GM12878 (cell line): ENCODE measurements at regions not wholly inside any gene's neighbourhood (a gene's known extent, or its start where the extent isn't known, plus 50 kb on each side); places are given as distances from the start of the nearest gene placed in this dataset.

Source experiments
- BACH1 ChIP-seq: fragments of 450-650 bp; IDR thresholded peaks from 2 replicates; pipeline ENCODE4 v1.6.1; 2017; ENCODE audit warnings: mild to moderate bottlenecking, borderline replicate concordance
- CBX3 ChIP-seq: fragments of 200-600 bp; sonication (generic); IDR thresholded peaks from 2 replicates; pipeline ENCODE4 v1.6.1; 2016; ENCODE audit warnings: low read depth, borderline replicate concordance
- CHD2 ChIP-seq: IDR thresholded peaks from 2 replicates; pipeline ENCODE4 v1.6.1; 2011; ENCODE audit warnings: low read depth, low read length, improper control_type of control experiment, borderline replicate concordance
- CREM ChIP-seq: IDR thresholded peaks from 2 replicates; pipeline ENCODE4 v1.6.1; 2014; ENCODE audit warnings: antibody characterized with exemption, low read depth
- CUX1 ChIP-seq: IDR thresholded peaks from 2 replicates; pipeline ENCODE4 v1.6.1; 2012; ENCODE audit warnings: improper control_type of control experiment, low read depth, low read length; ENCODE audit not compliant: insufficient replicate concordance
- HDGF ChIP-seq: fragments of 450-650 bp; IDR thresholded peaks from 2 replicates; pipeline ENCODE4 v1.6.1; 2016; ENCODE audit warnings: antibody characterized with exemption
- JUND ChIP-seq: IDR thresholded peaks from 2 replicates; pipeline ENCODE4 v1.6.1; 2012; ENCODE audit warnings: low read depth, mild to moderate bottlenecking, low read length, improper control_type of control experiment, moderate library complexity
- KLF5 ChIP-seq: fragments of 450-650 bp; IDR thresholded peaks from 2 replicates; pipeline ENCODE4 v1.6.1; 2014; ENCODE audit warnings: mild to moderate bottlenecking; ENCODE audit not compliant: partially characterized antibody
- NR2C2 ChIP-seq: IDR thresholded peaks from 2 replicates; pipeline ENCODE4 v1.6.1; 2011; ENCODE audit warnings: borderline replicate concordance, low read depth; ENCODE audit not compliant: control insufficient read depth, insufficient read length
- PML ChIP-seq: IDR thresholded peaks from 2 replicates; pipeline ENCODE4 v1.6.1; 2012; ENCODE audit warnings: low read length, inconsistent platforms
- SIX5 ChIP-seq: IDR thresholded peaks from 2 replicates; pipeline ENCODE4 v1.6.1; 2011; ENCODE audit warnings: mild to moderate bottlenecking, low read depth, low read length, moderate library complexity; ENCODE audit not compliant: severe bottlenecking
- SKIL ChIP-seq: fragments of 450-650 bp; IDR thresholded peaks from 2 replicates; pipeline ENCODE4 v1.6.1; 2017; ENCODE audit warnings: mild to moderate bottlenecking, low read depth, inconsistent platforms; ENCODE audit not compliant: poor library complexity, severe bottlenecking
- STAT3 ChIP-seq: IDR thresholded peaks from 2 replicates; pipeline ENCODE4 v1.6.1; 2011; ENCODE audit warnings: low read depth, low read length, improper control_type of control experiment
- TCF7 ChIP-seq: IDR thresholded peaks from 2 replicates; pipeline ENCODE4 v1.6.1; 2014; ENCODE audit warnings: antibody characterized with exemption, borderline replicate concordance
- YBX1 ChIP-seq: fragments of 450-650 bp; IDR thresholded peaks from 2 replicates; pipeline ENCODE4 v1.6.1; 2016; ENCODE audit warnings: antibody characterized with exemption
- ZNF24 ChIP-seq: fragments of 450-650 bp; IDR thresholded peaks from 2 replicates; pipeline ENCODE4 v1.6.1; 2017; ENCODE audit warnings: antibody characterized with exemption, mild to moderate bottlenecking
- TF ChIP-seq, protein P1 (sequence below): fragments of 450-650 bp; IDR thresholded peaks from 2 replicates; pipeline ENCODE4 v1.6.1; 2017; ENCODE audit warnings: low read depth, mild to moderate bottlenecking, moderate library complexity
- TF ChIP-seq, protein P2 (sequence below): fragments of 450-650 bp; IDR thresholded peaks from 2 replicates; pipeline ENCODE4 v1.6.1; 2016; ENCODE audit warnings: mild to moderate bottlenecking, moderate library complexity, borderline replicate concordance

- TF ChIP-seq CUX1 = no peak
- TF ChIP-seq STAT3 = no peak
- no peak for TF ChIP-seq SIX5
- TF ChIP-seq YBX1 = no peak
- no peak for TF ChIP-seq CBX3
- TF ChIP-seq KLF5 = no peak
- TF ChIP-seq TCF7 = no peak
- TF ChIP-seq ZNF24 = 0 out of 2 replicates have a peak, but pooled peaks have one; percentile 48
- no peak for TF ChIP-seq CREM
- no peak for TF ChIP-seq CHD2
- TF ChIP-seq BACH1 = no peak
- TF ChIP-seq NR2C2 = no peak
- no peak for TF ChIP-seq SKIL
- no peak for TF ChIP-seq HDGF
- TF ChIP-seq, protein P1, sequence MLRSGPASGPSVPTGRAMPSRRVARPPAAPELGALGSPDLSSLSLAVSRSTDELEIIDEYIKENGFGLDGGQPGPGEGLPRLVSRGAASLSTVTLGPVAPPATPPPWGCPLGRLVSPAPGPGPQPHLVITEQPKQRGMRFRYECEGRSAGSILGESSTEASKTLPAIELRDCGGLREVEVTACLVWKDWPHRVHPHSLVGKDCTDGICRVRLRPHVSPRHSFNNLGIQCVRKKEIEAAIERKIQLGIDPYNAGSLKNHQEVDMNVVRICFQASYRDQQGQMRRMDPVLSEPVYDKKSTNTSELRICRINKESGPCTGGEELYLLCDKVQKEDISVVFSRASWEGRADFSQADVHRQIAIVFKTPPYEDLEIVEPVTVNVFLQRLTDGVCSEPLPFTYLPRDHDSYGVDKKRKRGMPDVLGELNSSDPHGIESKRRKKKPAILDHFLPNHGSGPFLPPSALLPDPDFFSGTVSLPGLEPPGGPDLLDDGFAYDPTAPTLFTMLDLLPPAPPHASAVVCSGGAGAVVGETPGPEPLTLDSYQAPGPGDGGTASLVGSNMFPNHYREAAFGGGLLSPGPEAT = peak; percentile 41; the same call in 1 of the 2 replicates
- no peak for TF ChIP-seq PML
- TF ChIP-seq, protein P2, sequence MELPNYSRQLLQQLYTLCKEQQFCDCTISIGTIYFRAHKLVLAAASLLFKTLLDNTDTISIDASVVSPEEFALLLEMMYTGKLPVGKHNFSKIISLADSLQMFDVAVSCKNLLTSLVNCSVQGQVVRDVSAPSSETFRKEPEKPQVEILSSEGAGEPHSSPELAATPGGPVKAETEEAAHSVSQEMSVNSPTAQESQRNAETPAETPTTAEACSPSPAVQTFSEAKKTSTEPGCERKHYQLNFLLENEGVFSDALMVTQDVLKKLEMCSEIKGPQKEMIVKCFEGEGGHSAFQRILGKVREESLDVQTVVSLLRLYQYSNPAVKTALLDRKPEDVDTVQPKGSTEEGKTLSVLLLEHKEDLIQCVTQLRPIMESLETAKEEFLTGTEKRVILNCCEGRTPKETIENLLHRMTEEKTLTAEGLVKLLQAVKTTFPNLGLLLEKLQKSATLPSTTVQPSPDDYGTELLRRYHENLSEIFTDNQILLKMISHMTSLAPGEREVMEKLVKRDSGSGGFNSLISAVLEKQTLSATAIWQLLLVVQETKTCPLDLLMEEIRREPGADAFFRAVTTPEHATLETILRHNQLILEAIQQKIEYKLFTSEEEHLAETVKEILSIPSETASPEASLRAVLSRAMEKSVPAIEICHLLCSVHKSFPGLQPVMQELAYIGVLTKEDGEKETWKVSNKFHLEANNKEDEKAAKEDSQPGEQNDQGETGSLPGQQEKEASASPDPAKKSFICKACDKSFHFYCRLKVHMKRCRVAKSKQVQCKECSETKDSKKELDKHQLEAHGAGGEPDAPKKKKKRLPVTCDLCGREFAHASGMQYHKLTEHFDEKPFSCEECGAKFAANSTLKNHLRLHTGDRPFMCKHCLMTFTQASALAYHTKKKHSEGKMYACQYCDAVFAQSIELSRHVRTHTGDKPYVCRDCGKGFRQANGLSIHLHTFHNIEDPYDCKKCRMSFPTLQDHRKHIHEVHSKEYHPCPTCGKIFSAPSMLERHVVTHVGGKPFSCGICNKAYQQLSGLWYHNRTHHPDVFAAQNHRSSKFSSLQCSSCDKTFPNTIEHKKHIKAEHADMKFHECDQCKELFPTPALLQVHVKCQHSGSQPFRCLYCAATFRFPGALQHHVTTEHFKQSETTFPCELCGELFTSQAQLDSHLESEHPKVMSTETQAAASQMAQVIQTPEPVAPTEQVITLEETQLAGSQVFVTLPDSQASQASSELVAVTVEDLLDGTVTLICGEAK = no peak
- no peak for TF ChIP-seq JUND
These were observed 600.6 kb downstream of the RNF144A start (continued) for GRCh38 chr2:7517851-7518250.
